Trophoblast cell (in vitro differentiated cells and primary cell): ENCODE measurements at regions not wholly inside any gene's neighbourhood (a gene's known extent, or its start where the extent isn't known, plus 50 kb on each side); places are given as distances from the start of the nearest gene placed in this dataset.

Source experiments
- DNase-seq, 2 donors: peaks; one replicate each; pipeline ENCODE4 v3.0.0-alpha.2; 2016
- H2AFZ ChIP-seq: 2 replicates; pipeline ENCODE4 v1.6.1; 2013; ENCODE audit warnings: low read length, moderate library complexity, mild to moderate bottlenecking; ENCODE audit not compliant: insufficient read depth, poor library complexity
- H2AK5ac ChIP-seq: 2 replicates; pipeline ENCODE4 v1.6.1; 2013; ENCODE audit warnings: mild to moderate bottlenecking, low read length
- H2BK120ac ChIP-seq: 2 replicates; pipeline ENCODE4 v1.6.1; 2013; ENCODE audit warnings: low read length, mild to moderate bottlenecking, moderate library complexity; ENCODE audit not compliant: insufficient read depth, poor library complexity
- H2BK12ac ChIP-seq: 2 replicates; pipeline ENCODE4 v1.6.1; 2013; ENCODE audit warnings: mild to moderate bottlenecking, low read length, moderate library complexity
- H2BK5ac ChIP-seq: 2 replicates; pipeline ENCODE4 v1.6.1; 2013; ENCODE audit warnings: low read length, low read depth, moderate library complexity, mild to moderate bottlenecking; ENCODE audit not compliant: poor library complexity
- H3K14ac ChIP-seq: 2 replicates; pipeline ENCODE4 v1.6.1; 2013; ENCODE audit warnings: mild to moderate bottlenecking, low read length
- H3K18ac ChIP-seq: 2 replicates; pipeline ENCODE4 v1.6.1; 2013; ENCODE audit warnings: mild to moderate bottlenecking, low read length
- H3K23ac ChIP-seq: 2 replicates; pipeline ENCODE4 v1.6.1; 2013; ENCODE audit warnings: low read length
- H3K27ac ChIP-seq: 2 replicates; pipeline ENCODE4 v1.5.1; 2013; ENCODE audit warnings: low read depth, mild to moderate bottlenecking, inconsistent platforms, low read length, moderate library complexity
- H3K27me3 ChIP-seq: 2 replicates; pipeline ENCODE4 v1.6.1; 2013; ENCODE audit warnings: inconsistent platforms, mild to moderate bottlenecking, low read length, moderate library complexity; ENCODE audit not compliant: insufficient read depth
- H3K36me3 ChIP-seq, 2 experiments: 1 replicate in 1 of 2; 2 replicates in 1 of 2; pipeline ENCODE4 v1.6.1; 2013; ENCODE audit warnings: low read length in 2 of 2, mild to moderate bottlenecking in 2 of 2, moderate library complexity in 1 of 2; ENCODE audit not compliant: insufficient read depth in 2 of 2, control insufficient read depth in 1 of 2
- H3K4ac ChIP-seq: 2 replicates; pipeline ENCODE4 v1.6.1; 2013; ENCODE audit warnings: low read depth, mild to moderate bottlenecking, low read length, moderate library complexity
- H3K4me1 ChIP-seq, 2 experiments: 1 replicate in 1 of 2; 2 replicates in 1 of 2; pipeline ENCODE4 v1.6.1; 2013; ENCODE audit warnings: low read length in 2 of 2, mild to moderate bottlenecking in 2 of 2, moderate library complexity in 1 of 2; ENCODE audit not compliant: insufficient read depth in 2 of 2, control insufficient read depth in 1 of 2
- H3K4me2 ChIP-seq: 2 replicates; pipeline ENCODE4 v1.6.1; 2013; ENCODE audit warnings: inconsistent platforms, mild to moderate bottlenecking, low read length, moderate library complexity
- H3K4me3 ChIP-seq: 2 replicates; pipeline ENCODE4 v1.5.1; 2013; ENCODE audit warnings: mild to moderate bottlenecking, low read depth, low read length, inconsistent platforms
- H3K79me1 ChIP-seq: one replicate; pipeline ENCODE4 v1.6.1; 2013; ENCODE audit warnings: low read length
- H3K79me2 ChIP-seq: 2 replicates; pipeline ENCODE4 v1.6.1; 2013; ENCODE audit warnings: low read length, mild to moderate bottlenecking; ENCODE audit not compliant: control insufficient read depth, insufficient read depth, poor library complexity
- H3K9ac ChIP-seq: 2 replicates; pipeline ENCODE4 v1.6.1; 2013; ENCODE audit warnings: mild to moderate bottlenecking, low read length
- H3K9me3 ChIP-seq: 2 replicates; pipeline ENCODE4 v1.6.1; 2013; ENCODE audit warnings: low read depth, mild to moderate bottlenecking, control low read depth, inconsistent platforms, low read length; ENCODE audit not compliant: insufficient read depth
- H4K12ac ChIP-seq: 2 replicates; pipeline ENCODE4 v1.6.1; 2013; ENCODE audit warnings: low read depth, mild to moderate bottlenecking, low read length, moderate library complexity
- H4K8ac ChIP-seq: 2 replicates; pipeline ENCODE4 v1.6.1; 2013; ENCODE audit warnings: low read depth, mild to moderate bottlenecking, low read length, moderate library complexity
- H4K91ac ChIP-seq: one replicate; pipeline ENCODE4 v1.6.1; 2013; ENCODE audit warnings: low read depth, mild to moderate bottlenecking, low read length, moderate library complexity
- WGBS: extraction: QIAGEN DNeasy Blood & Tissue Kit; methylation state at CpG from one replicate; pipeline ENCODE4 v1.1.7; 2013; ENCODE audit warnings: missing lambda C conversion rate; ENCODE audit not compliant: insufficient read length, insufficient coverage; ENCODE audit errors: extremely low coverage; 5-methylcytosine and 5-hydroxymethylcytosine counted together

GRCh38 chr22:49189871-49190270, 637.8 kb downstream of the BRD1 start:
- no peak overlapping the region for H2AFZ ChIP-seq
- WGBS, result no CpG with 5 or more reads among the region's 14 CpGs
- no peak for DNase-seq
- H2BK5ac ChIP-seq, result no peak overlapping the region
- no peak overlapping the region for H3K9ac ChIP-seq
- H3K4me1 ChIP-seq, result no peaks in the 10 kb centered on the region
- no peak overlapping the region for H4K91ac ChIP-seq
- H3K4ac ChIP-seq, result no peak overlapping the region
- H3K27ac ChIP-seq, result no peak overlapping the region
- no peak overlapping the region for H3K4me2 ChIP-seq
- H3K18ac ChIP-seq, result no peak overlapping the region
- H2BK12ac ChIP-seq, result no peak overlapping the region
- no peak overlapping the region for H3K4me3 ChIP-seq
- no peaks in the 10 kb centered on the region for H3K79me1 ChIP-seq
- H4K8ac ChIP-seq, result no peak overlapping the region
- H3K23ac ChIP-seq, result no peak overlapping the region
- H3K27me3 ChIP-seq, result no peaks in the 10 kb centered on the region
- H2AK5ac ChIP-seq, result no peak overlapping the region
- no peaks in the 10 kb centered on the region for H3K36me3 ChIP-seq
- H3K79me2 ChIP-seq, result no peaks in the 10 kb centered on the region
- H3K14ac ChIP-seq, result no peak overlapping the region
- no peak overlapping the region for H4K12ac ChIP-seq
- H3K9me3 ChIP-seq, result peaks cover 10% of the 10 kb centered on the region
- no peak overlapping the region for H2BK120ac ChIP-seq

GRCh38 chr22:49188591-49188990, 639.1 kb downstream of the BRD1 start:
- Histone ChIP-seq H3K27ac (no peak overlapping the region), H3K36me3 (no peaks in the 10 kb centered on the region), H3K9ac (no peak overlapping the region), H3K4me2 (no peak overlapping the region), H3K14ac (no peak overlapping the region), H3K23ac (no peak overlapping the region), H3K4me3 (no peak overlapping the region), H4K8ac (no peak overlapping the region), H3K9me3 (peaks cover 12% of the 10 kb centered on the region), H3K18ac (no peak overlapping the region), H3K79me1 (no peaks in the 10 kb centered on the region), H2BK120ac (no peak overlapping the region), H2BK5ac (no peak overlapping the region), H3K4ac (no peak overlapping the region), H2AFZ (no peak overlapping the region), H2AK5ac (no peak overlapping the region), H4K12ac (no peak overlapping the region), H3K4me1 (no peaks in the 10 kb centered on the region), H3K79me2 (no peaks in the 10 kb centered on the region), H4K91ac (no peak overlapping the region), H3K27me3 (no peaks in the 10 kb centered on the region), H2BK12ac (no peak overlapping the region)
- whole genome bisulfite sequencing, result no CpG with 5 or more reads among the region's 10 CpGs
- DNase-seq, result no peak

- Histone ChIP-seq H3K36me3 (no peaks in the 10 kb centered on the region), H3K14ac (no peak overlapping the region), H4K8ac (no peak overlapping the region), H3K9me3 (peaks cover 8% of the 10 kb centered on the region), H2BK5ac (no peak overlapping the region), H3K4ac (no peak overlapping the region), H3K79me2 (no peaks in the 10 kb centered on the region), H3K27me3 (no peaks in the 10 kb centered on the region), H3K4me1 (no peaks in the 10 kb centered on the region), H4K12ac (no peak overlapping the region), H2BK120ac (no peak overlapping the region), H2AFZ (no peak overlapping the region), H3K23ac (no peak overlapping the region), H2BK12ac (no peak overlapping the region), H3K9ac (no peak overlapping the region), H4K91ac (no peak overlapping the region), H3K4me2 (no peak overlapping the region), H3K4me3 (no peak overlapping the region), H3K79me1 (no peaks in the 10 kb centered on the region), H3K27ac (no peak overlapping the region), H3K18ac (no peak overlapping the region), H2AK5ac (no peak overlapping the region)
- DNase-seq, result no peak
- WGBS, result 100% methylated on average over 1 of the region's 8 CpGs
These were observed 639.6 kb downstream of the BRD1 start for GRCh38 chr22:49188091-49188490.

GRCh38 chr22:49186762-49187161, 640.9 kb downstream of the BRD1 start:
- Histone ChIP-seq H4K91ac (no peak overlapping the region), H3K4me2 (no peak overlapping the region), H3K27ac (no peak overlapping the region), H3K79me1 (no peaks in the 10 kb centered on the region), H2AK5ac (no peak overlapping the region), H4K8ac (no peak overlapping the region), H3K18ac (no peak overlapping the region), H3K23ac (no peak overlapping the region), H2BK5ac (no peak overlapping the region), H3K36me3 (no peaks in the 10 kb centered on the region), H3K4ac (no peak overlapping the region), H2BK12ac (no peak overlapping the region), H3K14ac (no peak overlapping the region), H2AFZ (no peak overlapping the region), H2BK120ac (no peak overlapping the region), H3K9me3 (peaks cover 8% of the 10 kb centered on the region), H3K4me3 (no peak overlapping the region), H3K27me3 (no peaks in the 10 kb centered on the region), H3K79me2 (no peaks in the 10 kb centered on the region), H4K12ac (no peak overlapping the region), H3K9ac (no peak overlapping the region), H3K4me1 (no peaks in the 10 kb centered on the region)
- WGBS, result no CpG with 5 or more reads among the region's 12 CpGs
- DNase-seq, result no peak
